Spleen (tissue), 7 donors: ENCODE measurements at regions not wholly inside any gene's neighbourhood (a gene's known extent, or its start where the extent isn't known, plus 50 kb on each side); places are given as distances from the start of the nearest gene placed in this dataset.

ENCODE experiments used
- CTCF ChIP-seq, 11 experiments: fragments of 200-600 bp in 7 of 11; fragments of 450-650 bp in 4 of 11; sonication (generic) in 4 of 11; IDR thresholded peaks in 8 of 11; conservative IDR thresholded peaks in 3 of 11; 1 replicate in 7 of 11; 2 replicates in 4 of 11; pipeline versions ENCODE4 v1.4.0 to v1.8.0; 2016 to 2021; ENCODE audit warnings: antibody characterized with exemption in 11 of 11, inconsistent platforms in 4 of 11, mild to moderate bottlenecking in 1 of 11
- POLR2AphosphoS5 ChIP-seq, 3 donors: sonication (generic); formaldehyde crosslinking; IDR thresholded peaks; one replicate each; pipeline ENCODE4 v1.5.1; 2017; ENCODE audit warnings: antibody characterized with exemption in 3 of 3
- donor health status: DM: no; HTN: no; CAD: no; lungs with moderate emphysema.
- donor health status: DM: no; HTN: no; CAD: no.
- donor health status: DM: no; HTN: no; CAD: no.

- TF ChIP-seq POLR2AphosphoS5 (IDR thresholded peaks at IDR 0.05): no peak
- TF ChIP-seq CTCF (IDR thresholded peaks at IDR 0.05 in 8 of 11, conservative IDR thresholded peaks at IDR 0.05 in 3 of 11): no peak
These were observed 887.7 kb downstream of the CDH11 start for GRCh38 chr16:64234200-64234599.
